Liver (tissue), 8 donors: ENCODE measurements at regions not wholly inside any gene's neighbourhood (a gene's known extent, or its start where the extent isn't known, plus 50 kb on each side); places are given as distances from the start of the nearest gene placed in this dataset.

Source experiments
- DNase-seq: peaks from one replicate; pipeline ENCODE4 v3.0.0-alpha.2; 2017; ENCODE audit warnings: low spot score
- H3K27ac ChIP-seq, 2 donors: one replicate each; pipeline ENCODE4 v1.7.0; 2013; ENCODE audit warnings: inconsistent platforms in 2 of 2, low read length in 2 of 2, control low read depth in 1 of 2, low read depth in 1 of 2, mild to moderate bottlenecking in 1 of 2
- H3K27me3 ChIP-seq, 4 donors: one replicate each; pipeline versions ENCODE4 v1.6.1 to v1.7.0; 2013; ENCODE audit warnings: low read length in 3 of 4, inconsistent platforms in 1 of 4, mild to moderate bottlenecking in 1 of 4, moderate library complexity in 1 of 4; ENCODE audit not compliant: control insufficient read depth in 4 of 4, insufficient read depth in 4 of 4
- H3K36me3 ChIP-seq, 4 donors: one replicate each; pipeline versions ENCODE4 v1.6.1 to v1.7.0; 2013; ENCODE audit warnings: low read length in 3 of 4, mild to moderate bottlenecking in 3 of 4, low read depth in 1 of 4, moderate library complexity in 1 of 4; ENCODE audit not compliant: control insufficient read depth in 4 of 4, insufficient read depth in 3 of 4
- H3K4me1 ChIP-seq, 4 donors: one replicate each; pipeline versions ENCODE4 v1.6.1 to v1.7.0; 2013; ENCODE audit warnings: low read length in 3 of 4, mild to moderate bottlenecking in 3 of 4, moderate library complexity in 1 of 4; ENCODE audit not compliant: control insufficient read depth in 4 of 4, insufficient read depth in 4 of 4
- H3K4me3 ChIP-seq, 3 donors: one replicate each; pipeline versions ENCODE4 v1.6.1 to v1.7.0; 2013; ENCODE audit warnings: low read length in 3 of 3, control low read depth in 1 of 3, low read depth in 1 of 3, mild to moderate bottlenecking in 1 of 3
- H3K9ac ChIP-seq, 2 donors: one replicate each; pipeline ENCODE4 v1.7.0; 2013; ENCODE audit warnings: low read length in 2 of 2, mild to moderate bottlenecking in 2 of 2, moderate library complexity in 2 of 2, control low read depth in 1 of 2, low read depth in 1 of 2
- H3K9me3 ChIP-seq, 4 donors: one replicate each; pipeline versions ENCODE4 v1.6.1 to v1.7.0; 2013; ENCODE audit warnings: low read length in 3 of 4; ENCODE audit not compliant: control insufficient read depth in 4 of 4
- CTCF ChIP-seq: fragments of 150-350 bp; IDR thresholded peaks from 2 replicates; pipeline ENCODE4 v1.5.1; 2017; ENCODE audit warnings: improper control_type of control experiment, low read depth, low read length; ENCODE audit not compliant: missing input control
- EGR1 ChIP-seq, 2 donors: IDR thresholded peaks; 2 replicates each; pipeline ENCODE4 v1.6.1; 2016 to 2018; ENCODE audit warnings: antibody characterized with exemption in 2 of 2, low read depth in 2 of 2
- FOXA1 ChIP-seq: IDR thresholded peaks from 2 replicates; pipeline ENCODE4 v1.6.1; 2016; ENCODE audit warnings: antibody characterized with exemption
- FOXA2 ChIP-seq: IDR thresholded peaks from 2 replicates; pipeline ENCODE4 v1.6.1; 2016; ENCODE audit warnings: antibody characterized with exemption
- GABPA ChIP-seq, 2 donors: IDR thresholded peaks in 1 of 2; conservative IDR thresholded peaks in 1 of 2; 2 replicates each; pipeline ENCODE4 v1.6.1; 2016; ENCODE audit warnings: antibody characterized with exemption in 2 of 2, mild to moderate bottlenecking in 1 of 2, moderate library complexity in 1 of 2
- HNF4A ChIP-seq, 2 donors: conservative IDR thresholded peaks; 2 replicates each; pipeline ENCODE4 v1.6.1; 2016; ENCODE audit warnings: antibody characterized with exemption in 2 of 2, mild to moderate bottlenecking in 2 of 2
- HNF4G ChIP-seq: IDR thresholded peaks from 2 replicates; pipeline ENCODE4 v1.6.1; 2016; ENCODE audit warnings: antibody characterized with exemption
- JUND ChIP-seq, 2 donors: IDR thresholded peaks; 2 replicates each; pipeline ENCODE4 v1.6.1; 2016; ENCODE audit warnings: antibody characterized with exemption in 2 of 2
- NR2F2 ChIP-seq: IDR thresholded peaks from 2 replicates; pipeline ENCODE4 v1.6.1; 2016; ENCODE audit warnings: antibody characterized with exemption
- RAD21 ChIP-seq, 2 donors: IDR thresholded peaks; 2 replicates each; pipeline ENCODE4 v1.6.1; 2016; ENCODE audit warnings: antibody characterized with exemption in 2 of 2, mild to moderate bottlenecking in 2 of 2
- TAF1 ChIP-seq: conservative IDR thresholded peaks from 2 replicates; pipeline ENCODE4 v1.6.1; 2016; ENCODE audit warnings: antibody characterized with exemption, mild to moderate bottlenecking
- YY1 ChIP-seq: IDR thresholded peaks from 2 replicates; pipeline ENCODE4 v1.6.1; 2016; ENCODE audit warnings: antibody characterized with exemption, mild to moderate bottlenecking
- WGBS: extraction: QIAGEN DNeasy Blood & Tissue Kit; methylation state at CpG from one replicate; pipeline ENCODE4 v1.1.7; 2013; 5-methylcytosine and 5-hydroxymethylcytosine counted together
- TF ChIP-seq, protein P1 (sequence below): IDR thresholded peaks from 2 replicates; pipeline ENCODE4 v1.6.1; 2016; ENCODE audit warnings: antibody characterized with exemption
- TF ChIP-seq, protein P2 (sequence below): IDR thresholded peaks from 2 replicates; pipeline ENCODE4 v1.6.1; 2016; ENCODE audit warnings: antibody characterized with exemption
- donor health status: healthy.
- donor health status: healthy.
- donor health status: healthy.
- donor health status: healthy.
- donor health status: healthy.

- WGBS = 53% methylated on average over 21 of the region's 21 CpGs
Observed at GRCh38 chr10:100612601-100613595, 77.2 kb downstream of the HIF1AN start.

GRCh38 chr10:100613846-100614245, 78.1 kb downstream of the HIF1AN start:
- peaks cover 0 to 5% (median under 1%) of the 10 kb centered on the region in 4 donors for H3K27me3 ChIP-seq
- WGBS = 74% methylated on average over 8 of the region's 8 CpGs
- no peak overlapping the region for H3K4me3 ChIP-seq
- no peak overlapping the region for H3K27ac ChIP-seq
- no peaks in the 10 kb centered on the region for H3K4me1 ChIP-seq
- H3K9ac ChIP-seq = no peak overlapping the region
- H3K9me3 ChIP-seq = no peaks in the 10 kb centered on the region
- DNase-seq = no peak
- TF ChIP-seq NR2F2 = no peak
- TF ChIP-seq YY1 = no peak
- TF ChIP-seq EGR1 (IDR thresholded peaks at IDR 0.05; ENCODE audit: low read depth in 2 of 2) = no peak
- TF ChIP-seq GABPA (IDR thresholded peaks at IDR 0.05 in 1 of 2, conservative IDR thresholded peaks at IDR 0.05 in 1 of 2) = no peak
- TF ChIP-seq, protein P1, sequence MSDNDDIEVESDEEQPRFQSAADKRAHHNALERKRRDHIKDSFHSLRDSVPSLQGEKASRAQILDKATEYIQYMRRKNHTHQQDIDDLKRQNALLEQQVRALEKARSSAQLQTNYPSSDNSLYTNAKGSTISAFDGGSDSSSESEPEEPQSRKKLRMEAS = no peak
- no peak for TF ChIP-seq FOXA1
- no peak for TF ChIP-seq JUND (IDR thresholded peaks at IDR 0.05)
- TF ChIP-seq TAF1 = no peak
- no peak for TF ChIP-seq FOXA2
- TF ChIP-seq HNF4G = no peak
- TF ChIP-seq HNF4A (conservative IDR thresholded peaks at IDR 0.05) = no peak
- TF ChIP-seq, protein P2, sequence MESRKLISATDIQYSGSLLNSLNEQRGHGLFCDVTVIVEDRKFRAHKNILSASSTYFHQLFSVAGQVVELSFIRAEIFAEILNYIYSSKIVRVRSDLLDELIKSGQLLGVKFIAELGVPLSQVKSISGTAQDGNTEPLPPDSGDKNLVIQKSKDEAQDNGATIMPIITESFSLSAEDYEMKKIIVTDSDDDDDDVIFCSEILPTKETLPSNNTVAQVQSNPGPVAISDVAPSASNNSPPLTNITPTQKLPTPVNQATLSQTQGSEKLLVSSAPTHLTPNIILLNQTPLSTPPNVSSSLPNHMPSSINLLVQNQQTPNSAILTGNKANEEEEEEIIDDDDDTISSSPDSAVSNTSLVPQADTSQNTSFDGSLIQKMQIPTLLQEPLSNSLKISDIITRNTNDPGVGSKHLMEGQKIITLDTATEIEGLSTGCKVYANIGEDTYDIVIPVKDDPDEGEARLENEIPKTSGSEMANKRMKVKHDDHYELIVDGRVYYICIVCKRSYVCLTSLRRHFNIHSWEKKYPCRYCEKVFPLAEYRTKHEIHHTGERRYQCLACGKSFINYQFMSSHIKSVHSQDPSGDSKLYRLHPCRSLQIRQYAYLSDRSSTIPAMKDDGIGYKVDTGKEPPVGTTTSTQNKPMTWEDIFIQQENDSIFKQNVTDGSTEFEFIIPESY = no peak
- no peak for TF ChIP-seq RAD21 (IDR thresholded peaks at IDR 0.05)
- no peaks in the 10 kb centered on the region for H3K36me3 ChIP-seq

More at GRCh38 chr10:100612601-100613595, 77.2 kb downstream of the HIF1AN start:
- H3K4me3 ChIP-seq = no peak overlapping the region
- H3K4me1 ChIP-seq = no peaks in the 10 kb centered on the region
- TF ChIP-seq JUND (IDR thresholded peaks at IDR 0.05) = no peak
- TF ChIP-seq RAD21 (IDR thresholded peaks at IDR 0.05) = no peak
- DNase-seq = no peak
- no peak overlapping the region for H3K9ac ChIP-seq
- H3K27me3 ChIP-seq = peaks cover 0 to 5% (median under 1%) of the 10 kb centered on the region in 4 donors
- H3K9me3 ChIP-seq = no peaks in the 10 kb centered on the region
- no peak overlapping the region for H3K27ac ChIP-seq
- H3K36me3 ChIP-seq = no peaks in the 10 kb centered on the region

DNA sequence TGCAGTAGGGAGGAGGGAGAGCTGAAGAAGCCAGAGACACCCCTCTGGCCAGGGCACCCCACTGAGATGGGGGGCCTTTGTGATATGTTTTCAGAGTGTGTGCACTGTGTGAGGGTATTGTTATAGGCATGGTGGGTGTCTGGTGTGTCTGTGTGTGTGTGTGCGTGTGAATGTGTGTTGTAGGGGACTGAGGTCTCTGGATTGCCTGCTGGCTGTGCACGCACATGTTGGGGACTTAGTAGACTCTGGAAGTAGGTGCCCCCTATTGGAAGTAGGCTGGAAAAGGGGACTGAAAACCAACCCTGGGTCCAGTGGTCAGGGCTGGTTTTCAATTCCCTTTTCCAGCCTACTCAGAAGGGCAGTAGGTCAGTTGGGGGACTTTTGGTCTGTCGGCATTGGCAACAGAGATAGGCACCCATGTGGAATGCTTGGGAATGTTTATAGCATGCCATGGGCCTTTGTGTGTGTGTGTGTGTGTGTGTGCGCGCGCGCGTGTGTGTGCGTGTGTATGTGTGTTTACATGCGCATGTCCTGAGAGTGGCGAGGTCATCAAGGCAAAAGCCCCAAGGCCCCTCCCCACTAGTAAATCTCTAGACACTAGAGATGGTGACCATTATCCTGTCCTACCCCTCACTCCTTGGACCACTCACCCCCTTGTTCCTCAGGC, 78.8 kb downstream of the HIF1AN start:
- no peak overlapping the region for H3K9ac ChIP-seq
- H3K4me1 ChIP-seq = no peaks in the 10 kb centered on the region
- H3K36me3 ChIP-seq = no peaks in the 10 kb centered on the region
- no peak overlapping the region for H3K4me3 ChIP-seq
- peaks cover 0 to 5% (median under 1%) of the 10 kb centered on the region in 4 donors for H3K27me3 ChIP-seq
- WGBS = 68% methylated on average over 11 of the region's 11 CpGs
- H3K27ac ChIP-seq = no peak overlapping the region
- no peak for TF ChIP-seq CTCF
- TF ChIP-seq HNF4G = no peak
- no peak for TF ChIP-seq YY1
- H3K9me3 ChIP-seq = no peaks in the 10 kb centered on the region
- no peak for DNase-seq
